ENCODE measurements at regions not wholly inside any gene's neighbourhood (a gene's known extent, or its start where the extent isn't known, plus 50 kb on each side); places are given as distances from the start of the nearest gene placed in this dataset.
"Not testable (repeated sequence)": the region's sequence is repeated elsewhere in the genome, so short reads cannot be mapped to it uniquely, and the experiment has no call there.

DNA sequence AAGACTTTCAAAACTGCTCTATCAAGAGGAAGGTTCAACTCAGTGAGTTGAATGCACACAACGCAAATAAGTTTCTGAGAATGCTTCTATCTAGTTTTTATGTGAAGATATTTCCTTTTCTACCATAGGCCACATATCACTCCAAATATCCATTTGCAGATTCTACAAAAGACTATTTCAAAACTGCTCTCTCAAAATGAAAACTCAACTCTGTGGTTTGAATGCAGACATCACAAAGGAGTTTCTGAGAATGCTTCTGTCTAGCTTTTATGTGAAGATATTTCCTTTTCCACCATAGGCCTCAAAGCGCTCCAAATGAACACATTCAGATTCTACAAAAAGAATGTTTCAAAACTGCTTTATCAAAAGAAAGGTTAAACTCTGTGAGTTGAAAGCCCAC lies 1093.1 kb upstream of the DEFB115 start:
- Mint-ChIP-seq H3K36me3 (peaks cover 58% of the 10 kb centered on the region), H3K4me1 (peaks cover 48% of the 10 kb centered on the region), H3K9me3 (peaks cover 44% of the 10 kb centered on the region), H3K27ac (peak overlapping the region; percentile 91)
- CTCF ChIA-PET, H3K4me3 Mint-ChIP-seq, H3K27me3 Mint-ChIP-seq, DNase-seq: not testable (repeated sequence)

- CTCF ChIA-PET: no interaction called here
- DNase-seq: no peak
- H3K9me3 Mint-ChIP-seq: peaks cover 36% of the 10 kb centered on the region
- no peak overlapping the region for H3K27ac Mint-ChIP-seq
- peaks cover 43% of the 10 kb centered on the region for H3K4me1 Mint-ChIP-seq
- peaks cover 38% of the 10 kb centered on the region for H3K36me3 Mint-ChIP-seq
- H3K4me3 Mint-ChIP-seq: no peak overlapping the region
- H3K27me3 Mint-ChIP-seq: no peaks in the 10 kb centered on the region
Observed at GRCh38 chr20:30167540-30167939, 1089.9 kb upstream of the DEFB115 start.

DNA sequence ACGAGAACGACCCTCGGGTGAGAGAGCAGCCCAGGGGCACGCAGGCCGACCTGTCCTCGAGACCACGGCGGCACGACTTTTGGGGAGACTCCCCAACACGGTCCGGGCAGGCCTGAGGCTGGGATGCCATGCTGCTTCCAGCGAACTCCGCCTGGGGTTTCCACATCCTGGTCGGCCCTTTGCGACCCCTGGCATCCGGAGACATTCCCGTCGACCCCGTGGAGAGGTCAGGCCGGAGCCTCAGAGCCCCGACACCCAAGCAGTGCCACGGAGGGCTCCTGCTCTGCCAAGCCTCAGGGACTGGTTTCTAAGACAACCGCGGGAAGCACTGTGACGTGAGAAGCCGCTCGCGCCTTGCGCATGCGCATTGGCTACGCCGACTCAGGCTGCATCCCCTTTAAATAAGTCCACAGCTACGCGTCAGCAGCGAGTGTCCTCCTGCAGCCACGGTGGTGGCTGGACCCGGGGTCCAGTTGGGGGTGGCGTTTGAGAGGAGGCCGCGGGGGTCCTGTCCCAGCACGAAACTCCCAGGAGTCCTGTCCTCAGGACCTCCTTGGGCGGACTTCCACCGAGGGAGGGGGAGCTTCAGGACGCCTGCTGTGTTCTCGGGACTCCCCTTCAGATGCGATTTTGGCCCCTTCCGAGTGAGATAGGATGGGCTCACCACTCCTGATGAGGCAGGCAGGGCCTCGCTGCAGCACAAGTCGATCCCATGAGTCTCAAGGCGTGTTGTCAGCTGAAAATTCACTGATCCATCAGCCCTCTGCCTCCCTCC lies 1089.3 kb upstream of the DEFB115 start:
- H3K36me3 Mint-ChIP-seq: peaks cover 35% of the 10 kb centered on the region
- H3K9me3 Mint-ChIP-seq: peaks cover 36% of the 10 kb centered on the region

DNA sequence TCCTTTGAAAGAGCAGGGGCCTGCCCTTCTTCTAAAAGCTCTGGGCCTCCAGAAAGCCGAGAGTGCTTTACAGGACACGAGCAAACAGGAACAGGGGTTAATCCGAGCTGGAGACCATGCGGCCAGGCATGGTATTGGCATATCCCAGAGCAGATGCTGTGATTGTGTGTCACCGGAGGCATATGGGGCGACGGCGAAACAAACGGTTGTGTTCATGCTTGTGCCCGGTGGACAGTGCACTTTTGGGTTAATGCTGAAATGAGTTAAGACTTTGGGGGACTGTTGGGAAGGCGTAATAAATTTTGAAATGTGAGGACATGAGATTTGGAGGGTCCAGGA lies 1088.7 kb upstream of the DEFB115 start:
- Mint-ChIP-seq H3K4me1 (peaks cover 33% of the 10 kb centered on the region), H3K27me3 (no peaks in the 10 kb centered on the region), H3K36me3 (peaks cover 32% of the 10 kb centered on the region), H3K4me3 (no peak overlapping the region), H3K27ac (no peak overlapping the region), H3K9me3 (peaks cover 37% of the 10 kb centered on the region)
- no peak for DNase-seq
- CTCF ChIA-PET: no interaction called here

More for the DNA sequence above, 1089.3 kb upstream of the DEFB115 start:
- no peaks in the 10 kb centered on the region for H3K27me3 Mint-ChIP-seq
- no peak for DNase-seq
- CTCF ChIA-PET: no interaction called here
- no peak overlapping the region for H3K27ac Mint-ChIP-seq
- no peak overlapping the region for H3K4me3 Mint-ChIP-seq
- H3K4me1 Mint-ChIP-seq: peaks cover 38% of the 10 kb centered on the region

DNA sequence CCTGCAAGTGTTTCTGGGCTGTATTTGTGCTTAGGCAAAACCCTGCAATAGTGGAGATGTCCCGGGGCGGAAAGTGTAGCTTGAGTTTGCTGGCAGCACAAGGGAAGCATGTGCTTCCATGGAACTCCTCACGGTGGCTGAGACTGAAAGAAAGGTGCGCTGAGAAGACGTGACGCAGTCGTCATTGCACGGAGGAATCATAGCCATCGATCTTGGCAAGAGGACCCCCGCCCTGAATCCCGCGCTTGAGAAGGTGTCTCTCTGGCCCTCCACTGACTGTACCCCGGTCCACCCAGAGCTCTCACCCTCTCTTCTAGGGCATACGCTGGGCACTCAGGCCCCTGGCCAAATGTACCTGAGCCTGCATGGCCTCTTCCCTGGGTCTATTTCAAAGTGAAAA lies 1081.8 kb upstream of the DEFB115 start:
- CTCF ChIA-PET: no interaction called here
- peaks cover 11% of the 10 kb centered on the region for H3K9me3 Mint-ChIP-seq
- peaks cover 2% of the 10 kb centered on the region for H3K36me3 Mint-ChIP-seq
- DNase-seq: no peak
- H3K4me3 Mint-ChIP-seq: no peak overlapping the region
- no peaks in the 10 kb centered on the region for H3K27me3 Mint-ChIP-seq
- H3K27ac Mint-ChIP-seq: no peak overlapping the region
- peaks cover 2% of the 10 kb centered on the region for H3K4me1 Mint-ChIP-seq

GRCh38 chr20:30183124-30183523 lies 1074.3 kb upstream of the DEFB115 start:
- H3K27me3 Mint-ChIP-seq, H3K4me1 Mint-ChIP-seq, CTCF ChIA-PET, DNase-seq, H3K36me3 Mint-ChIP-seq, H3K4me3 Mint-ChIP-seq, H3K27ac Mint-ChIP-seq, H3K9me3 Mint-ChIP-seq: not testable (repeated sequence)

- H3K36me3 Mint-ChIP-seq: not testable (repeated sequence)
Observed at GRCh38 chr20:30191785-30192184, 1065.7 kb upstream of the DEFB115 start.

GRCh38 chr20:30234477-30234876 lies 1023.0 kb upstream of the DEFB115 start:
- DNase-seq, H3K4me1 Mint-ChIP-seq, CTCF ChIA-PET, H3K36me3 Mint-ChIP-seq, H3K27ac Mint-ChIP-seq, H3K27me3 Mint-ChIP-seq, H3K4me3 Mint-ChIP-seq, H3K9me3 Mint-ChIP-seq: not testable (repeated sequence)

More at GRCh38 chr20:30191785-30192184, 1065.7 kb upstream of the DEFB115 start:
- CTCF ChIA-PET, H3K9me3 Mint-ChIP-seq, H3K27me3 Mint-ChIP-seq, H3K4me1 Mint-ChIP-seq, H3K4me3 Mint-ChIP-seq, DNase-seq, H3K27ac Mint-ChIP-seq: not testable (repeated sequence)

- H3K27ac Mint-ChIP-seq, H3K4me3 Mint-ChIP-seq, H3K27me3 Mint-ChIP-seq, CTCF ChIA-PET, H3K9me3 Mint-ChIP-seq, H3K4me1 Mint-ChIP-seq, H3K36me3 Mint-ChIP-seq, DNase-seq: not testable (repeated sequence)
Observed at GRCh38 chr20:30275073-30275472, 982.4 kb upstream of the DEFB115 start.

- Mint-ChIP-seq H3K4me1 (peaks cover 25% of the 10 kb centered on the region), H3K27ac (no peak overlapping the region), H3K27me3 (no peaks in the 10 kb centered on the region), H3K36me3 (peaks cover 12% of the 10 kb centered on the region), H3K4me3 (no peak overlapping the region), H3K9me3 (peaks cover 27% of the 10 kb centered on the region)
- no peak for DNase-seq
- CTCF ChIA-PET: no interaction called here
Observed at GRCh38 chr20:30281584-30282197, 975.8 kb upstream of the DEFB115 start.

DNA sequence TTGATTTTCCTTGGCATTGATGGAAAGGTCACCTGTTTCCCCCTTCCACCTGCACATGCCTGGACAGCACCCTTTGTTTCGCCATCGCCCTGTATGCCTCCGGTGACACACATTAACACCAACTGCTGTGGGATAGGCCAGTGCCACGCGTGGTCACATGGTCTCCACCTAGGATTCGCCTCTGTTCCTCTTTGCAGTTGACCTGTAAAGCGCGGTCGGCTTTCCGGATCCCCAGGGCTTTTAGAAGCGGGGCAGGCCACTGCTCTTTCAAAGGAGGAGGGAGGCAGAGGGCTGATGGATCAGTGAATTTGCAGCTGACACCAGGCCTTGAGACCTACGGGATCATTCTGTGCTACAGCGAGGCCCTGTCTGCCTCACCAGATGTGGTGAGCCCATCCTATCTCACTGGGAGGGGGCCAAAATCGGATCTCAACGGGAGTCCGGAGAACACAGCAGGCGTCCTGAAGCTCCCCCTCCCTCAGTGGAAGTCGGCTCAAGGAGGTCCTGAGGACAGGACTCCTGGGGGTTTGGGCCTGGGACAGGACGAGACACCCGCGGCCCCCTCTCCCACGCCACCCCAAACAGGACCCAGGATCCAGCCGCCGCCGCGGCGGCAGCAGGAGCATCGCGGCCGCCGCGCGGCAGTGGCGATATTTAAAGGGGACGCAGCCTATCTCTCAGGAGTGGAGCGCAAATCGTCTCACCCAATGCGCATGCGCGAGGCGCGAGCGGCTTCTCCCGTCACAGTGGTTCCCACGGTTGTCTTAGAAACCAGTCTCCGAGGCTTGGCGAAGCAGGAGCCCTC lies 973.8 kb upstream of the DEFB115 start:
- H3K27me3 Mint-ChIP-seq, CTCF ChIA-PET, H3K36me3 Mint-ChIP-seq: not testable (repeated sequence)
- Mint-ChIP-seq H3K4me1 (peaks cover 33% of the 10 kb centered on the region), H3K9me3 (peaks cover 24% of the 10 kb centered on the region), H3K4me3 (peak overlapping the region; percentile 80), H3K27ac (peak overlapping the region; percentile 84)
- DNase-seq: peak; percentile 84

DNA sequence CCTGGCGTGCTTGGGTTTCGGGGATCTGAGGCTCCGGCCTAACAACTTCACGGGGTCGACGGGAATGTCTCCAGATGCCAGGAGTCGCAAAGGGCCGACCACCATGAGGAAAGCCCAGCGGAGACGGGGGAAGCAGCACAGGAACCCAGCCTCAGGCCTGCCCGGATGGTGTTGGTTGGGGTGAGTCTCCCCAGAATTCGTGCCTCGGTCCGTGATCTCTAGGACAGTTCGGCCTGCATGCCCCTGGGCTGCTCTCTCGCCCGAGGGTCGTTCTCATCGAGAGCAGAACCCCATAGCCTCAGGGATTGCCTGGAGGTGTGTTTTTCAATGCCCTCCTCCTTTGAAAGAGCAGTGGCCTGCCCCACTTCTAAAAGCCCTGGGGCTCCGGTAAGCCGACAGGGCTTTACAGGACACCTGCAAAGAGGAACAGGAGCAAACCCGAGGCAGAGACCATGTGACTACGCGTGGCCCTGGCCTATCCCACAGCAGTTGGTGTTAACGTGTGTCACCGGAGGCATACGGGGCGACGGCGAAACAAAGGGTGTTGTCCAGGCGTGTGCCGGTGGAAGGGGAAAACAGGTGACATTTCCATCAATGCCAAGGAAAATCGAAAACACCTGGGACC lies 973.1 kb upstream of the DEFB115 start:
- peak overlapping the region; percentile 24 for H3K27ac Mint-ChIP-seq
- no peaks in the 10 kb centered on the region for H3K27me3 Mint-ChIP-seq
- H3K36me3 Mint-ChIP-seq: peaks cover 9% of the 10 kb centered on the region
- peaks cover 39% of the 10 kb centered on the region for H3K4me1 Mint-ChIP-seq
- no peak for DNase-seq
- CTCF ChIA-PET: no interaction called here
- peak overlapping the region; percentile 80 for H3K4me3 Mint-ChIP-seq
- peaks cover 24% of the 10 kb centered on the region for H3K9me3 Mint-ChIP-seq

GRCh38 chr20:30285677-30286076 lies 971.8 kb upstream of the DEFB115 start:
- no peak overlapping the region for H3K4me3 Mint-ChIP-seq
- no peak overlapping the region for H3K27ac Mint-ChIP-seq
- H3K36me3 Mint-ChIP-seq: peaks cover 9% of the 10 kb centered on the region

GRCh38 chr20:30286157-30286556 lies 971.3 kb upstream of the DEFB115 start:
- CTCF ChIA-PET: no interaction called here
- DNase-seq: no peak
- peaks cover 9% of the 10 kb centered on the region for H3K36me3 Mint-ChIP-seq
- H3K27ac Mint-ChIP-seq: no peak overlapping the region
- H3K4me1 Mint-ChIP-seq: peaks cover 51% of the 10 kb centered on the region
- no peaks in the 10 kb centered on the region for H3K27me3 Mint-ChIP-seq
- H3K9me3 Mint-ChIP-seq: peaks cover 20% of the 10 kb centered on the region
- no peak overlapping the region for H3K4me3 Mint-ChIP-seq

More at GRCh38 chr20:30285677-30286076, 971.8 kb upstream of the DEFB115 start:
- peaks cover 49% of the 10 kb centered on the region for H3K4me1 Mint-ChIP-seq
- no peaks in the 10 kb centered on the region for H3K27me3 Mint-ChIP-seq
- CTCF ChIA-PET: no interaction called here
- no peak for DNase-seq
- H3K9me3 Mint-ChIP-seq: peaks cover 20% of the 10 kb centered on the region
